GM21360 (cell line): ENCODE measurements at regions not wholly inside any gene's neighbourhood (a gene's known extent, or its start where the extent isn't known, plus 50 kb on each side); places are given as distances from the start of the nearest gene placed in this dataset.

Experiments
- ATAC-seq: cut with Tn5 transposase; IDR thresholded peaks from one replicate; pipeline ENCODE4 v1.9.1; 2021; ENCODE audit warnings: mild to moderate bottlenecking, moderate library complexity; ENCODE audit not compliant: unreplicated experiment

- ATAC-seq, result no peak
Observed at GRCh38 chr9:32322622-32323021, 61.8 kb upstream of the ACO1 start.

- ATAC-seq, result no peak
Observed at GRCh38 chr9:32326146-32326545, 58.3 kb upstream of the ACO1 start.

GRCh38 chr9:32331240-32331639, 53.2 kb upstream of the ACO1 start:
- ATAC-seq, result no peak

- ATAC-seq, result no peak
Observed at GRCh38 chr9:32334112-32334511, 50.3 kb upstream of the ACO1 start.
